ENCODE measurements at regions not wholly inside any gene's neighbourhood (a gene's known extent, or its start where the extent isn't known, plus 50 kb on each side); places are given as distances from the start of the nearest gene placed in this dataset.

DNA sequence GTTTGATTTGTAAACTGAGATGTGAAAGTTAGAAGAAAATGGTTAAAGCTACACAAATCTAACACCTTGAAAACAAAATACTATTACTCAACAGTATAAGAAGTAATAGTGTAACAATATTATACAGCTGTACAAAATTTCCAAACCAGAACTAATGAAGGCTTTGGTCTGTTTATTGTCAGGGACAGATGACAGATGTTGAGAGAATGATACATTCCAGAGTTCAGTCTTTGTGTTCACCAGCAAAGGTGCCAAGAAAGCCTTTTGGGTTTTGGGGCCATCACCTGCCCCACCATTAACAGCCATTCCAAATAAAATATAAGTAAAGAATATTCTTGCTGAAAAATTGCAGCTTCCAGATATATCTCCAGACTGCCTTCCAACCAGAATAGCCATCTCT, 439.3 kb downstream of the PCDH20 start:
- no peak overlapping the region for H3K4me3 Mint-ChIP-seq (ENCODE audit: low read depth, unreplicated experiment)
- CTCF ChIA-PET: no interaction called here
- no peaks in the 10 kb centered on the region for H3K27me3 Mint-ChIP-seq (ENCODE audit: unreplicated experiment)
- no peak for DNase-seq
- H3K36me3 Mint-ChIP-seq (ENCODE audit: insufficient read depth, unreplicated experiment): no peaks in the 10 kb centered on the region
- no peaks in the 10 kb centered on the region for H3K4me1 Mint-ChIP-seq (ENCODE audit: low read depth, unreplicated experiment)
- peaks cover 2% of the 10 kb centered on the region for H3K9me3 Mint-ChIP-seq (ENCODE audit: low read depth, unreplicated experiment)
- TF ChIP-seq, protein P1, sequence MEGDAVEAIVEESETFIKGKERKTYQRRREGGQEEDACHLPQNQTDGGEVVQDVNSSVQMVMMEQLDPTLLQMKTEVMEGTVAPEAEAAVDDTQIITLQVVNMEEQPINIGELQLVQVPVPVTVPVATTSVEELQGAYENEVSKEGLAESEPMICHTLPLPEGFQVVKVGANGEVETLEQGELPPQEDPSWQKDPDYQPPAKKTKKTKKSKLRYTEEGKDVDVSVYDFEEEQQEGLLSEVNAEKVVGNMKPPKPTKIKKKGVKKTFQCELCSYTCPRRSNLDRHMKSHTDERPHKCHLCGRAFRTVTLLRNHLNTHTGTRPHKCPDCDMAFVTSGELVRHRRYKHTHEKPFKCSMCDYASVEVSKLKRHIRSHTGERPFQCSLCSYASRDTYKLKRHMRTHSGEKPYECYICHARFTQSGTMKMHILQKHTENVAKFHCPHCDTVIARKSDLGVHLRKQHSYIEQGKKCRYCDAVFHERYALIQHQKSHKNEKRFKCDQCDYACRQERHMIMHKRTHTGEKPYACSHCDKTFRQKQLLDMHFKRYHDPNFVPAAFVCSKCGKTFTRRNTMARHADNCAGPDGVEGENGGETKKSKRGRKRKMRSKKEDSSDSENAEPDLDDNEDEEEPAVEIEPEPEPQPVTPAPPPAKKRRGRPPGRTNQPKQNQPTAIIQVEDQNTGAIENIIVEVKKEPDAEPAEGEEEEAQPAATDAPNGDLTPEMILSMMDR (IDR thresholded peaks at IDR 0.05; ENCODE audit: unreplicated experiment): no peak
- H3K27ac Mint-ChIP-seq (ENCODE audit: unreplicated experiment): no peak overlapping the region
- BruUV-seq (replicated peaks): no TSS peak
- intact Hi-C loops (cut with micrococcal nuclease; ENCODE audit: unreplicated experiment): no loop called here

DNA sequence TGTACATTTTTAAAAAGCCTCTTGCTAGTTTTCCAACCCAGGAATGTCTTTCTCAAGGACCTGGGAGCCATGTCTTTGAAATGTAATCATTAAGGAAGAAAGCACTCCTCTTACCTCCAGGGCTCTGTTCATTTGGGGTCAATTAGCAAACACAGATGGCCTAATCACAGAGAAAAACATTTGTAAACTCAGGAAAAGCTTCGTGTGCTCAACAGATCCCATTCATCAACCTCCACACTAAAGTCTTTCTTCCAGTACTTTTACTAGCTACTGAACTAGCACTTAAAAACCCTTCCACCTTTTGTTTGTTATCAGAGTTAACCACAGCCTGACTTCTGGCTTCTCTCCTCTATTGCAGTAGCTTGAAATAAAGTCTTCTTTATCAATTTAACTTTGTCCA, 441.4 kb downstream of the PCDH20 start:
- TF ChIP-seq, protein P1 (IDR thresholded peaks at IDR 0.05; ENCODE audit: unreplicated experiment): no peak
- Mint-ChIP-seq H3K27ac (ENCODE audit: unreplicated experiment) (no peak overlapping the region), H3K36me3 (ENCODE audit: insufficient read depth, unreplicated experiment) (no peaks in the 10 kb centered on the region), H3K27me3 (ENCODE audit: unreplicated experiment) (no peaks in the 10 kb centered on the region), H3K4me1 (ENCODE audit: low read depth, unreplicated experiment) (no peaks in the 10 kb centered on the region), H3K4me3 (ENCODE audit: low read depth, unreplicated experiment) (no peak overlapping the region), H3K9me3 (ENCODE audit: low read depth, unreplicated experiment) (peaks cover 2% of the 10 kb centered on the region)
- no peak for DNase-seq
- no TSS peak for BruUV-seq (replicated peaks)
- intact Hi-C loops (cut with micrococcal nuclease; ENCODE audit: unreplicated experiment): no loop called here
- CTCF ChIA-PET: no interaction called here

- CTCF ChIA-PET: no interaction called here
- Mint-ChIP-seq H3K4me1 (ENCODE audit: low read depth, unreplicated experiment) (no peaks in the 10 kb centered on the region), H3K27me3 (ENCODE audit: unreplicated experiment) (no peaks in the 10 kb centered on the region), H3K36me3 (ENCODE audit: insufficient read depth, unreplicated experiment) (no peaks in the 10 kb centered on the region), H3K4me3 (ENCODE audit: low read depth, unreplicated experiment) (no peak overlapping the region), H3K27ac (ENCODE audit: unreplicated experiment) (no peak overlapping the region), H3K9me3 (ENCODE audit: low read depth, unreplicated experiment) (peaks cover 2% of the 10 kb centered on the region)
- TF ChIP-seq, protein P1 (IDR thresholded peaks at IDR 0.05; ENCODE audit: unreplicated experiment): no peak
- intact Hi-C loops (cut with micrococcal nuclease; ENCODE audit: unreplicated experiment): no loop called here
- no TSS peak for BruUV-seq (replicated peaks)
- no peak for DNase-seq
These were observed 442.1 kb downstream of the PCDH20 start for GRCh38 chr13:60973529-60973928.

- CTCF ChIA-PET: no interaction called here
- H3K4me1 Mint-ChIP-seq (ENCODE audit: low read depth, unreplicated experiment): no peaks in the 10 kb centered on the region
- H3K4me3 Mint-ChIP-seq (ENCODE audit: low read depth, unreplicated experiment): no peak overlapping the region
- BruUV-seq (replicated peaks): no TSS peak
- H3K36me3 Mint-ChIP-seq (ENCODE audit: insufficient read depth, unreplicated experiment): no peaks in the 10 kb centered on the region
- peaks cover 2% of the 10 kb centered on the region for H3K9me3 Mint-ChIP-seq (ENCODE audit: low read depth, unreplicated experiment)
- TF ChIP-seq, protein P1 (IDR thresholded peaks at IDR 0.05; ENCODE audit: unreplicated experiment): no peak
- no peak overlapping the region for H3K27ac Mint-ChIP-seq (ENCODE audit: unreplicated experiment)
- intact Hi-C loops (cut with micrococcal nuclease; ENCODE audit: unreplicated experiment): no loop called here
- H3K27me3 Mint-ChIP-seq (ENCODE audit: unreplicated experiment): no peaks in the 10 kb centered on the region
- DNase-seq: no peak
These were observed 444.9 kb downstream of the PCDH20 start for GRCh38 chr13:60970736-60971135.

- no peak for DNase-seq
- intact Hi-C loops (cut with micrococcal nuclease; ENCODE audit: unreplicated experiment): no loop called here
- no peaks in the 10 kb centered on the region for H3K4me1 Mint-ChIP-seq (ENCODE audit: low read depth, unreplicated experiment)
- no peaks in the 10 kb centered on the region for H3K36me3 Mint-ChIP-seq (ENCODE audit: insufficient read depth, unreplicated experiment)
- H3K9me3 Mint-ChIP-seq (ENCODE audit: low read depth, unreplicated experiment): peaks cover 2% of the 10 kb centered on the region
- H3K27me3 Mint-ChIP-seq (ENCODE audit: unreplicated experiment): no peaks in the 10 kb centered on the region
- TF ChIP-seq, protein P1 (IDR thresholded peaks at IDR 0.05; ENCODE audit: unreplicated experiment): no peak
- no peak overlapping the region for H3K4me3 Mint-ChIP-seq (ENCODE audit: low read depth, unreplicated experiment)
- no TSS peak for BruUV-seq (replicated peaks)
- CTCF ChIA-PET: no interaction called here
- no peak overlapping the region for H3K27ac Mint-ChIP-seq (ENCODE audit: unreplicated experiment)
These were observed 446.0 kb downstream of the PCDH20 start for GRCh38 chr13:60969656-60970055.

Data from Calu3 (cell line).